ENCODE measurements at regions not wholly inside any gene's neighbourhood (a gene's known extent, or its start where the extent isn't known, plus 50 kb on each side); places are given as distances from the start of the nearest gene placed in this dataset.

- TF ChIP-seq MYC (IDR thresholded peaks at IDR 0.05; ENCODE audit: low read depth, low read length), result no peak
- no peak for TF ChIP-seq POLR2A (IDR thresholded peaks at IDR 0.05; ENCODE audit: extremely low read depth, insufficient read length)
- no peak for TF ChIP-seq MAX (IDR thresholded peaks at IDR 0.05; ENCODE audit: low read depth, low read length)
- no peak for TF ChIP-seq CTCF (IDR thresholded peaks at IDR 0.05; ENCODE audit: low read depth, low read length)
- no peak for DNase-seq (ENCODE audit: low read depth)
- H3K4me3 ChIP-seq (ENCODE audit: low read depth, low read length), result no peak overlapping the region
These were observed 349.3 kb upstream of the THRB start for GRCh38 chr3:24843955-24844354.

GRCh38 chr3:24845524-24846155 lies 351.0 kb upstream of the THRB start:
- DNase-seq (ENCODE audit: low read depth), result no peak
- TF ChIP-seq CTCF (IDR thresholded peaks at IDR 0.05; ENCODE audit: low read depth, low read length) (no peak), POLR2A (IDR thresholded peaks at IDR 0.05; ENCODE audit: extremely low read depth, insufficient read length) (no peak), MYC (IDR thresholded peaks at IDR 0.05; ENCODE audit: low read depth, low read length) (no peak), MAX (IDR thresholded peaks at IDR 0.05; ENCODE audit: low read depth, low read length) (no peak)
- no peak overlapping the region for H3K4me3 ChIP-seq (ENCODE audit: low read depth, low read length)

GRCh38 chr3:24846286-24846860 lies 351.7 kb upstream of the THRB start:
- no peak overlapping the region for H3K4me3 ChIP-seq (ENCODE audit: low read depth, low read length)
- DNase-seq (ENCODE audit: low read depth), result no peak
- TF ChIP-seq CTCF (IDR thresholded peaks at IDR 0.05; ENCODE audit: low read depth, low read length) (no peak), MAX (IDR thresholded peaks at IDR 0.05; ENCODE audit: low read depth, low read length) (no peak)

- DNase-seq (ENCODE audit: low read depth), result peak; percentile 2
- TF ChIP-seq MAX (IDR thresholded peaks at IDR 0.05; ENCODE audit: low read depth, low read length) (no peak), POLR2A (IDR thresholded peaks at IDR 0.05; ENCODE audit: extremely low read depth, insufficient read length) (no peak), CTCF (IDR thresholded peaks at IDR 0.05; ENCODE audit: low read depth, low read length) (no peak), MYC (IDR thresholded peaks at IDR 0.05; ENCODE audit: low read depth, low read length) (no peak)
These were observed 355.6 kb upstream of the THRB start for GRCh38 chr3:24850245-24850644.

GRCh38 chr3:24853685-24854490 lies 359.2 kb upstream of the THRB start:
- DNase-seq (ENCODE audit: low read depth), result no peak
- TF ChIP-seq MAX (IDR thresholded peaks at IDR 0.05; ENCODE audit: low read depth, low read length) (no peak), MYC (IDR thresholded peaks at IDR 0.05; ENCODE audit: low read depth, low read length) (no peak), POLR2A (IDR thresholded peaks at IDR 0.05; ENCODE audit: extremely low read depth, insufficient read length) (no peak), CTCF (IDR thresholded peaks at IDR 0.05; ENCODE audit: low read depth, low read length) (no peak)
- no peak overlapping the region for H3K4me3 ChIP-seq (ENCODE audit: low read depth, low read length)

More at GRCh38 chr3:24850245-24850644, 355.6 kb upstream of the THRB start:
- no peak overlapping the region for H3K4me3 ChIP-seq (ENCODE audit: low read depth, low read length)

Data from NB4 (cell line).